ENCODE measurements at regions not wholly inside any gene's neighbourhood (a gene's known extent, or its start where the extent isn't known, plus 50 kb on each side); places are given as distances from the start of the nearest gene placed in this dataset.

DNA sequence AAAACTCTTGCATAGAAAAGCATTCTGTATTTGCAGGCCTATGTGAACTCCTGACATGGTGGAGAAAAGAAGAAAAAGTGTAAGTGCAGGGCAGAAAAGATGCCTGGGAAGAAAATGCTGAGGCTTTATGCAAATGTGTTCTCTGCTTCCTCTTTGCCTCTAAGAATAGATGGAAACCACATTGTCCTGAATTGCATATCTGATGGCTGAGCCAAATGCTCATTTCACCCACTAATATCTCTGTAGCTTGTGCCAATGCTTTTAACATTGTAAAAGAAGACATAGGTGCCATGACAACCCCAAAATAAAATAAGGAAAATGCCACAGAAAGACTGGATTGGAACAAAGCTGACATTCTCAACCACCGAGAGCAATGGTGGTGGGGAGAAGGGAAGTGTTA lies 307.4 kb downstream of the GRIA2 start:
- DNase-seq (ENCODE audit: extremely low spot score) = no peak
- WGBS = 95% methylated on average over 1 of the region's 1 CpG

DNA sequence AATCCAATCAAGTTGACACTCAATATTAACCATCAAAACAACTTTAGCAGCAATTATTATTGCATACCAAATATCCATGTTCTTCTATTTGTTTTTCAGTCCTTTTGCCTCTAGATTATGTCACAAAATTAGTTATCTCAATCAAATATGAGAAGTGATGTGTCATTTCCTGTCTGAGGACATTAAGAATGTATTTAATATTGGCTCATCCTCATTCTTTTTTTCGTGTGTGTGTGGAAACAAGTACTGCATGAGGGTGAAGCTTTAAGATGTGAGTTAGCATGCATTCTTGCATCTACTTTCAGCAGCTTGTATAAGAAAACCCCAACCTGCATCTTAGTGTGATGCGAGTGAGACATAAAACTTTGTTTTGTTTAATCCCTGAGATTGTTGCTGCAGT lies 301.4 kb downstream of the GRIA2 start:
- Histone ChIP-seq H3K4me1 (ENCODE audit: insufficient read depth) (no peaks in the 10 kb centered on the region), H3K36me3 (ENCODE audit: insufficient read depth) (no peaks in the 10 kb centered on the region), H3K27ac (ENCODE audit: low read depth) (no peak overlapping the region), H3K4me3 (ENCODE audit: low read depth, low read length) (no peak overlapping the region)
- 68% methylated on average over 2 of the region's 2 CpGs for WGBS
- no peak for DNase-seq (ENCODE audit: extremely low spot score)

More for the DNA sequence above, 307.4 kb downstream of the GRIA2 start:
- H3K4me1 ChIP-seq (ENCODE audit: insufficient read depth) = no peaks in the 10 kb centered on the region
- H3K4me3 ChIP-seq (ENCODE audit: low read depth, low read length) = no peak overlapping the region
- no peaks in the 10 kb centered on the region for H3K36me3 ChIP-seq (ENCODE audit: insufficient read depth)
- no peak overlapping the region for H3K27ac ChIP-seq (ENCODE audit: low read depth)

GRCh38 chr4:157514711-157515110 lies 294.2 kb downstream of the GRIA2 start:
- Histone ChIP-seq H3K36me3 (ENCODE audit: insufficient read depth) (no peaks in the 10 kb centered on the region), H3K4me1 (ENCODE audit: insufficient read depth) (no peaks in the 10 kb centered on the region), H3K4me3 (ENCODE audit: low read depth, low read length) (no peak overlapping the region), H3K27ac (ENCODE audit: low read depth) (no peak overlapping the region)
- no peak for DNase-seq (ENCODE audit: extremely low spot score)
- 74% methylated on average over 3 of the region's 3 CpGs for WGBS

DNA sequence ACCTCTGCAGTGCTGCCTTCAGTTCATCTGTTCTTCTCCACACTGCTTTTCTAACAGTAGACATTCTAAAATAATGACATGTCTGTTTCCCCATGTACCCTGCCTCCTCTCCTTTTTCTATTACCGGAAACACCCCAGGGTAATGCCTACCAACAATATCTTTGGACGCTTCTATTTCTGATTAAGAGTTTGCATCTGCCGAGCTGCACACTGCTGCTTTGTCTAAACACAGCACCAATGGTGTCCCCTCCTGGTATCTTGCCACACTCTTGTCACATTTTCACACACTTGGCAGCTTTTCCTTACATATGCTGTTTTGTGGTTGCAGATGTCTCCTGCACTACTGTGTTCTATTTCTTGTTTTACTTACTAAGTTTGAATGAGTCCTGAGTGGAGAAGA lies 288.8 kb downstream of the GRIA2 start:
- Histone ChIP-seq H3K27ac (ENCODE audit: low read depth) (no peak overlapping the region), H3K36me3 (ENCODE audit: insufficient read depth) (no peaks in the 10 kb centered on the region), H3K4me1 (ENCODE audit: insufficient read depth) (no peaks in the 10 kb centered on the region), H3K4me3 (ENCODE audit: low read depth, low read length) (no peak overlapping the region)
- DNase-seq (ENCODE audit: extremely low spot score) = no peak
- 60% methylated on average over 3 of the region's 3 CpGs for WGBS

GRCh38 chr4:157502656-157503055 lies 282.1 kb downstream of the GRIA2 start:
- no peaks in the 10 kb centered on the region for H3K36me3 ChIP-seq (ENCODE audit: insufficient read depth)
- no peak overlapping the region for H3K27ac ChIP-seq (ENCODE audit: low read depth)
- WGBS = 88% methylated on average over 2 of the region's 2 CpGs

GRCh38 chr4:157459785-157460184 lies 239.3 kb downstream of the GRIA2 start:
- H3K36me3 ChIP-seq (ENCODE audit: insufficient read depth) = no peaks in the 10 kb centered on the region
- no peaks in the 10 kb centered on the region for H3K4me1 ChIP-seq (ENCODE audit: insufficient read depth)
- peak; percentile 43 for DNase-seq (ENCODE audit: extremely low spot score)
- WGBS = 23% methylated on average over 3 of the region's 3 CpGs
- H3K27ac ChIP-seq (ENCODE audit: low read depth) = no peak overlapping the region
- no peak overlapping the region for H3K4me3 ChIP-seq (ENCODE audit: low read depth, low read length)

More at GRCh38 chr4:157502656-157503055, 282.1 kb downstream of the GRIA2 start:
- Histone ChIP-seq H3K4me1 (ENCODE audit: insufficient read depth) (no peaks in the 10 kb centered on the region), H3K4me3 (ENCODE audit: low read depth, low read length) (no peak overlapping the region)
- DNase-seq (ENCODE audit: extremely low spot score) = no peak

DNA sequence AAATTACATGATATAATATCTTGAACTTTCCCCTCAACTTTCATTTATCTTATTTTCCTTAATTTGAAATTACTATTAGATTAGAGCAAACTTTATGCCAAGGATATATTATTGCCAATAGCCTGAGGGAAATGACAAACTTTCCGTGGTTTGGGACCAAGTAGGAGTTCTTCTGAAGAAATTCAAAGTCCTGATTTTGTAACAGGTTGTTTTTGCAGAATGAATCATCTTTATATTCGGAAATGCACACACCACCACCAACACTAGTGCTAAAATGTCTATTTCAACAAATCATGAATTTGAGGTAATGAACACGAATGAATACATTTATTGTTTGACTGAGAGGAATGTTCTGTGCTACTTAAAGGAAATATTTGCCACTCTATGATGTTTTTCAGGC lies 226.7 kb downstream of the GRIA2 start:
- WGBS = 72% methylated on average over 3 of the region's 3 CpGs

DNA sequence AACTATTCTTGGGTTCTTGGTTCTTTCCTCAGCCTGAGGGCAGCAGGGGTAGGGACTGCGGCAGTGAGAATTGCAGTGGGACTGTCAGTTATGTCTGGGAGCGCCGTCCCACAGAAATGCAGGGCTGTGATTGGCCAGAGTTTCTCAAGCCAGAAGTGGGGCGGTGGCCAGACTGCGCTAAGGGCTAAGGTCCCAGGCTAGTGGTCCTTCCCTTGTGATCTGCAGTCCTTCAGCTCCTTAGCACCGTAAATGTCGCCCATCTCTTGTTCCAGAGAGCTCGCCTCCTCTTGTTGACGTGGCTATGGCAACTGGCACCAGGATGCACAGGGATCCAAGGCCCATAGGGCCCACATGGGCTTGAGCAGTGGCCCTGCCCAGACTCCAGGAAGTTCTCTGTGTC lies 223.5 kb downstream of the GRIA2 start:
- H3K4me3 ChIP-seq (ENCODE audit: low read depth, low read length) = no peak overlapping the region
- WGBS = 95% methylated on average over 9 of the region's 9 CpGs
- H3K4me1 ChIP-seq (ENCODE audit: insufficient read depth) = no peaks in the 10 kb centered on the region
- no peak overlapping the region for H3K27ac ChIP-seq (ENCODE audit: low read depth)
- H3K36me3 ChIP-seq (ENCODE audit: insufficient read depth) = no peaks in the 10 kb centered on the region
- DNase-seq (ENCODE audit: extremely low spot score) = no peak

More for the DNA sequence above, 226.7 kb downstream of the GRIA2 start:
- DNase-seq (ENCODE audit: extremely low spot score) = no peak
- H3K4me1 ChIP-seq (ENCODE audit: insufficient read depth) = no peaks in the 10 kb centered on the region
- H3K27ac ChIP-seq (ENCODE audit: low read depth) = no peak overlapping the region
- no peak overlapping the region for H3K4me3 ChIP-seq (ENCODE audit: low read depth, low read length)
- no peaks in the 10 kb centered on the region for H3K36me3 ChIP-seq (ENCODE audit: insufficient read depth)

GRCh38 chr4:157443537-157443936 lies 223.0 kb downstream of the GRIA2 start:
- no peaks in the 10 kb centered on the region for H3K36me3 ChIP-seq (ENCODE audit: insufficient read depth)
- no peak for DNase-seq (ENCODE audit: extremely low spot score)
- no peaks in the 10 kb centered on the region for H3K4me1 ChIP-seq (ENCODE audit: insufficient read depth)
- H3K4me3 ChIP-seq (ENCODE audit: low read depth, low read length) = no peak overlapping the region
- WGBS = 92% methylated on average over 5 of the region's 5 CpGs
- no peak overlapping the region for H3K27ac ChIP-seq (ENCODE audit: low read depth)

GRCh38 chr4:157425897-157426296 lies 205.4 kb downstream of the GRIA2 start:
- Histone ChIP-seq H3K4me1 (ENCODE audit: insufficient read depth) (no peaks in the 10 kb centered on the region), H3K27ac (ENCODE audit: low read depth) (no peak overlapping the region), H3K4me3 (ENCODE audit: low read depth, low read length) (no peak overlapping the region), H3K36me3 (ENCODE audit: insufficient read depth) (no peaks in the 10 kb centered on the region)
- 90% methylated on average over 4 of the region's 4 CpGs for WGBS
- DNase-seq (ENCODE audit: extremely low spot score) = no peak

- Histone ChIP-seq H3K27ac (ENCODE audit: low read depth) (no peak overlapping the region), H3K4me1 (ENCODE audit: insufficient read depth) (no peaks in the 10 kb centered on the region), H3K4me3 (ENCODE audit: low read depth, low read length) (no peak overlapping the region), H3K36me3 (ENCODE audit: insufficient read depth) (no peaks in the 10 kb centered on the region)
- DNase-seq (ENCODE audit: extremely low spot score) = no peak
These were observed 203.0 kb downstream of the GRIA2 start for GRCh38 chr4:157423526-157424020.

DNA sequence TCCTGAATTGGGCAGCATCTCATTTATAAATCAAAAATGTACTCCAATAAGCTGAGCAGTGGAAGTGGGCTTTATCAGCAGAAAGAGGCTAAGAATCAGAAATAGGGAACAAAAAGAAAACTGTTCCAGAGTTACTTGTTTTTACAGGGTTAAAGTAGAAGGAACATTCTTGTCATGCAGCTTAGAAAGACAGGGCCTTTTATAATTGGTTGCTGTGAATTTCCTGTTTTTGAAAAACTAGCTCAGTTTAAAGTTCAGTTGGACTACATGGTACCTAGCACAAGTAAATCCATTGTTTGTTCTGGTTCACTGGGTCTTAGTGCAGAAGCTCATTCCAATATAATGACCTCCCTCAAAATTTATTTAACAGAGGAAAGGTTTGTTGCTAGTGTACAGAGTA lies 200.8 kb downstream of the GRIA2 start:
- no peaks in the 10 kb centered on the region for H3K4me1 ChIP-seq (ENCODE audit: insufficient read depth)
- no peak for DNase-seq (ENCODE audit: extremely low spot score)

More for the DNA sequence above, 200.8 kb downstream of the GRIA2 start:
- H3K36me3 ChIP-seq (ENCODE audit: insufficient read depth) = no peaks in the 10 kb centered on the region
- no peak overlapping the region for H3K4me3 ChIP-seq (ENCODE audit: low read depth, low read length)
- no peak overlapping the region for H3K27ac ChIP-seq (ENCODE audit: low read depth)

All from urinary bladder (tissue), 3 donors.